ENCODE measurements at regions not wholly inside any gene's neighbourhood (a gene's known extent, or its start where the extent isn't known, plus 50 kb on each side); places are given as distances from the start of the nearest gene placed in this dataset.
"Not testable (repeated sequence)": the region's sequence is repeated elsewhere in the genome, so short reads cannot be mapped to it uniquely, and the experiment has no call there.

- DNase-seq (ENCODE audit: low spot score): no peak
These were observed 96.2 kb upstream of the TSHZ3 start for GRCh38 chr19:31445406-31445805.

GRCh38 chr19:31448221-31448657 is 99.0 kb upstream of the TSHZ3 start:
- DNase-seq (ENCODE audit: low spot score): peak; percentile 40

- no peak for DNase-seq (ENCODE audit: low spot score)
These were observed 100.1 kb upstream of the TSHZ3 start for GRCh38 chr19:31449379-31449778.

DNA sequence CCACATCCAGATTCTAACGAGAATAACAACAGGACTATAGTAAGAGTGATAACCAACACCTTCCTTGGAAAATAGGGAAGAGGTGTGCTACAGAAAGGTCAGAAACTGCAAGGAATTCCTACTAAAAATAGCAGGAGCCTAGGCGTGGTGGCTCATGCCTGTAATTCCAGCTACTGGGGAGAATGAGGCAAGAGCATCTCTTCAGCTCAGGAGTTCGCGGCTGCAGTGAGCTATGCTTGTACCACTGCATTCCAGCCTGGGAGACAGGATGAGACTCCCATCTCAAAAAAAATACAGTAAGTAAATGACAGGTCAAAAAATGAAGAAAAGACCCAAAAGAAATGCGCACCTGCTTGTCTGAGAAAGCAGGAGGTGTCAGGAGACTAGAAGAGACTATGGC is 101.5 kb upstream of the TSHZ3 start:
- DNase-seq (ENCODE audit: low spot score): no peak

DNA sequence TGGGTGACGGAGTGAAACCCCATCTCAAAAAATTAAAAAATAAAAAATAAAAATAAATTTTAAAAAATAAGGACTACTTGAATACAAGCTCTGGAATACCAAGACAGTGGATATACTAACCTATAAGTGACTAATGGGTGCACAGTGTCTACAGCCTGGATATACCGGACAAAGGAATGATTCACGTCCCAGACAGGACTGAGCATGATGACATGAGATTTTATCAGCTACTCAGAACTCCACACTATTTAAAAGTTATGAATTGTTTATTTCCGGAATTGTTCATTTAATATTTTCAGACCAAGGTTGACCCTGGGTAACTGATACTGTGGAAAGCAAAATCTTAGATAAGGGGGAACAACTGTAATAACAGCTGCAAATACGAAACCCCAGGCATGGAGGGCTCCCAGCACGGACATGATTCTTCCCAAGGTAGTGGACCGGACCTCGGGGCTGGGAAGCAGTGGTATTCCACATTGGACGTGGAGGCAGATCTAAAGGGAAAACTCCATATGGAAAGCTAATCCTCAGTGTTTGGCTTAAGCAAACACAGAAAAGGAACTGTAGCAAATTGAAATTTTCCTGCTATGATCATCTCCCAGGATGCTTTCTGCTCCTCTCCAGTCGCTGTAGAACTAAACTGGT is 102.6 kb upstream of the TSHZ3 start:
- no peak for DNase-seq (ENCODE audit: low spot score)

- DNase-seq (ENCODE audit: low spot score): no peak
These were observed 110.2 kb upstream of the TSHZ3 start for GRCh38 chr19:31459430-31459829.

DNA sequence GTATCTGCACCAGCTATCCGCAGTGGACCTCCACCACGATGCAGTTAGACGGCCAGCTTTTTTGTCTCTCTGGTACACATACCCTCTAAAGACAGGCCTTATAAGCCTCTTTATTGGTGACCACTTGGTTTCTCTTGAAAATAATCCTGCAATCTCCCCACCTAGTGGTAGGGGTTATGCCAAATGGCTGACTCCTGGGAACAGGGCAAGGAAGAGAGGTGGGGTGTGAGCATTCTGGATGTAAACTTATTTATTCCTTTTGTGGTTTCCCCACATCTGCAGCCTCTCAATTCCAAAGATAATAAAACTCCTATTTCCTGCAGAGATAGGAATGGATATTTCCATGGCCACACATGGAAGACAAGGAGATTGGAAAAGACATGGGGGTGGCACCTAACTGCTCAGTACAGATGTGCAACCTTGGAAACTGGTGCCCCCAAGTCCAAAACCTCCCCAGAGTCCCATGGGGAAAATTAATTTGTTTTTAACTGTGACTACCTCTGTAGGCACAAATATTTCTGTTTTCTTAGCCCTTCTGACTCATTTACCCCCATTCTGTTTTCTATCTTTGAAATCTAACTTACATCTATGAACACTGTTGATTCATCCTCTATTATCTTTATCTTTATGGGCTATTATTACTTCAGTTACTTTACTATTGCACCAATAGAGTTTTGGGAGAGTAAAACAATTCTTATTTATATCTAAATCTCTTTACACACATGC is 112.7 kb upstream of the TSHZ3 start:
- no peak for DNase-seq (ENCODE audit: low spot score)

- DNase-seq (ENCODE audit: low spot score): no peak
These were observed 121.1 kb upstream of the TSHZ3 start for GRCh38 chr19:31470229-31470939.

GRCh38 chr19:31470952-31471351 is 121.7 kb upstream of the TSHZ3 start:
- no peak for DNase-seq (ENCODE audit: low spot score)

GRCh38 chr19:31478241-31478640 is 129.0 kb upstream of the TSHZ3 start:
- no peak for DNase-seq (ENCODE audit: low spot score)

DNA sequence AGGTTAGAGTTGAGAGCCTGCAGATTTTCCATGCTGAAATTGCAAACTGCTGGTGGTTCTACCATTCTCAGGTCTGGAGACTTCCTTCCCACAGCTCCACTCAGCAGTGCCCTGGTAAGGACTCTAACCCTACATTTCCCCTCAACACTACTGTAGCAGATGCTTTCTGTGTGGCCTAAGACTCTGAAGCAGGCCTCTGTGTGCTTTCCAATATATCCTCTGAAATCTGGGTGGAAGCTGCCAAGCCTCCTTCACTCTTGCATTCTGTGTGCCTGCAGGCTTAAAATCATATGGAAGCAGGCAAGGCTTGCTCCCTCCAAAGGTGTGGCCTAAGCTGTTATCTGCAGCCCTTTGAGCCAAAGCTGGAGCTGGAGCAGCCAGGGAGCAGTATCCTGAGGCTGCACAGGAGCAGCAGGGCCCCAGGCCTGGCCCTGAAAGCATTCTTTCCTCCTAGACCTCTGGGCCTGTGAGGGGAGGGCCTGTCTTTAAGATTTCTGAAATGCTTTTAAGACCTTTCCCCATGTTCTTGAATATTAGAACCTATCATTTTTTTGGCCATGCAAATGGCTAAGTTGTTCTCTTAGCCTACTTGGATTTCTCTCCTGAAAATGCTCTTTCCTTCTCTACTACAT is 134.1 kb upstream of the TSHZ3 start:
- DNase-seq (ENCODE audit: low spot score): no peak

DNA sequence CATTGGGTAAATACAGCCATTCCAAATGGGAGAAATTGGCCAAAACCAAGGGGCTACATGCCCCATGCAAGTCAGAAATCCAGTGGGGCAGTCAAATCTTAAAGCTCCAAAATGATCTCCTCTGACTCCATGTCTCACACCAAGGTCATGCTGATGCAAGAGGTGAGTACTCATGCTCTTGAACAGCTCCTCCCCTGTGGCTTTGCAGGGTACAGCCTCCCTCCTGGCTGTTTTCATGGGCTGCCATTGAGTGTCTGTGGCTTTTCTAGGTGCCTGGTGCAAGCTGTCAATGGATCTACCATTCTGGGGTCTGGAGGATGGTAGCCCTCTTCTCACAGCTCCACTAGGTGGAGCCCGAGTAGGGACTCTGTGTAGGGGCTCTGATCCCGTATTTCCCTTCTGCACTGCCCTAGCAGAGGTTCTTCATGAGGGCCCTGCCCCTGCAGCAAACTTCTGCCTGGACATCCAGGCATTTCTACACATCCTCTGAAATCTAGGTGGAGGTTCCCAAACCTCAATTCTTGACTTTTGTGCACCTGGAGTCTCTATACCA is 135.7 kb upstream of the TSHZ3 start:
- not testable (repeated sequence) for DNase-seq (ENCODE audit: low spot score)

DNA sequence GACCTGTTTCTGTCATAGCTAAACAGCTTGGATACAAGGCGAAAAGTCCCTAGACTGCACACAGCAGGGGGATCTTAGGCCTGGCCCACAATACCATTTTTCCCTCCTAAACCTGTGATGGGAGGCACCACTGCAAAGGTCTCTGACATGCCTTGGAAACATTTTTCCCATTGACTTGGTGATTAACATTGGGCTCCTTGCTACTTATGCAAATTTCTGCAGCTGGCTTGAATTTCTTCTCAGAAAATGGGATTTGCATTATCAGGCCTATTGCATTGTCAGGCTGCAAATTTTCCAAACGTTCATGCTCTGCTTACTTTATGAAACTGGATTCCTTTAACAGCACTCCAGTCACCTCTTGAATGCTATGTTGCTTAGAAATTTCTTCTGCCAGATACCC is 136.2 kb upstream of the TSHZ3 start:
- no peak for DNase-seq (ENCODE audit: low spot score)

DNA sequence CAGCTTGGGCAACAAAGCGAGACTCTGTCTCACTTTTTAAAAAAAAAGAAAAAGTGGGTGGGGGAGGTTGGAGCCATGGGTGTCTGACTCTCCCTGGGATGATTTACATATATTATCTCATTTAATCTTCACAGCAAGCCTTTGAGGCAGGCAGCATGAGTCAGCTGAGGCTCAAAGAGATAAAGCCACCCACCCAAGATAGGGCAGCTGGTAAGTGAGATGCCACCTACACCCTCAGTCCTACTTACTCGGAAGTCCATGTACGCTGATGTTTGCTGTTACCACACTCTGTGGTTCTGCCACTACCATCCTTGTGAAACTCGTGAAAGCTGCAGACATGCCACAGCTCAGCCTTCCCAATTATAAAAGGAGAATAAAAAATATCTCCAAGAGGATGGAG is 142.0 kb upstream of the TSHZ3 start:
- DNase-seq (ENCODE audit: low spot score): no peak

GRCh38 chr19:31492050-31492449 is 142.8 kb upstream of the TSHZ3 start:
- no peak for DNase-seq (ENCODE audit: low spot score)

GRCh38 chr19:31496076-31496475 is 146.8 kb upstream of the TSHZ3 start:
- DNase-seq (ENCODE audit: low spot score): no peak

- no peak for DNase-seq (ENCODE audit: low spot score)
These were observed 148.5 kb upstream of the TSHZ3 start for GRCh38 chr19:31497709-31498108.

- no peak for DNase-seq (ENCODE audit: low spot score)
These were observed 149.5 kb upstream of the TSHZ3 start for GRCh38 chr19:31498781-31499180.

DNA sequence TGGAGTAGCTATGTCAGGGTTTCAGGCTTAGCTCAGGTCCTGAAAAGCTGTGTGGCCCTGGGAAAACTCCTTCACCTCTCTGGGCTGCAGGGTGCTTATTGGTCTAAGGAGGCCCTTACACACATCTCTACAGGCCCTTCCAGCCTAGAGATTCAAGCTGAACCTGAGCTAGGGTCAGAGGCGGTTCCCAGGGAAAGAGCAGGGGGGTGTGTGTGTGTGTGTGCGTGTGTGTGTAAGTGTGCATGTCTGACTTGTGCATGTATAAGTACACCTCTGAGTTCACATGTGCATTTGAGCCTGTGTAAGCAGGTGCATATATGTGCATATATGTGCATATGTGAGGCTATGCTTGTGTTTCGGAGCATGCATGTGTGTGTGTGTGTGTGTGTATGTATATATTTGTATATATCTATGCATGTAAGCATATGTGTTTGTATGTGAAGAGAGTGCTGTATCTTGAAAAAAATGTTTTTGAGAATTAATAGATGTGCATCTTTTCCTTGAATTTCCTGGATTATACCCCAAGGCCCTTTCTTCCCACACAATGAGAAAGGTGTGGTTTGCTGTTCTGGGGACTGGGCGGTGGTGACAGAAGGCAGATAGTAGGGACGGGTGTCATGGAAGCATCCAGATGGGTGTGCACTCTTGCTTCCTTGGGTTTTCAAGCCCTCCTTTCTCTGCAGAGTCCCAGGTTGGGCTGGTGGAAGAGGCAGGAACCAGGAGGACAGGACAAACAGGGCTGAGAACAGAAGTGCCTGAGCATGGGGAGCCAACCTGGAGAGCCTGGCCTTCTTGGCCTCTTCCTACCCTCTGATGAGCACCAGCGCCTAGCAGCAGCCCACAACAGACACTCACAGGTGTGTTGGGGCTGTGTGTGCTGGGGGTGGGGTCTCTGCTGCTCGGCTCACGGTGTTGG is 150.3 kb upstream of the TSHZ3 start:
- DNase-seq (ENCODE audit: low spot score): no peak

DNA sequence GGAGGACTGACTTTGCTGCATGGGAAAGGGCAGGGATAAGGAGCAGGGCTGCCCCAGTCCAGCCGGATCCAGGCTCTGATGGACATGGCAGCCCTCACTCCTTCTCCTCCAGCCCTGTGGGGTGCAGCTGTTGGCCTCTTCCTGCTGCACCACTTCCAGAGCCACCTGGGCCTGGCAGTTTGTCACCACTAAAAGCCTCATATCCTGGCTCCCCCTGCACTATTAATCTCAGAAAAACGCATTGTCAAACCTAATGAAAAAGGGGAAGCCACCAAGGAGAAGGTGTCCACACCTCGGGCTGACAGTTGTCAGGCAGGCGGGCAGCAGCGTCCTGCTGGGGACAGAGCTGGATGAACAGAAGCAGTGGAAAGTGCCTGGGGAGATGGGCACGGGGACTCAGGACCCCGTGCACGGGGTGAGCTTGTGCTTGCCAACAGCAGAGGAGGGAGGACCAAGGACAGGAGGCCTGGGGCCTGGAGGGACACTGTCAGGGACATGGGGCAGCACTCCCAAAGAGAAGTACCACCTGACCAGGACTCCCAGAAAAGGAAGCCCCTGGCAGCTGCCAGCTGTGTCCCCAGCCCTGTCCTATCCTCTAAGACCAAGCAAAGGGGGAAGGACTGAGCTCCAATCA is 151.1 kb upstream of the TSHZ3 start:
- no peak for DNase-seq (ENCODE audit: low spot score)

- no peak for DNase-seq (ENCODE audit: low spot score)
These were observed 151.7 kb upstream of the TSHZ3 start for GRCh38 chr19:31500946-31501345.

Measured in mucosa of gallbladder (tissue), 1 donor.